Thyroid gland (tissue), 4 donors: ENCODE measurements at regions not wholly inside any gene's neighbourhood (a gene's known extent, or its start where the extent isn't known, plus 50 kb on each side); places are given as distances from the start of the nearest gene placed in this dataset.

Source experiments
- CTCF ChIP-seq, 6 experiments: fragments of 200-600 bp in 3 of 6; fragments of 450-650 bp in 3 of 6; sonication (generic) in 3 of 6; IDR thresholded peaks; one replicate each; pipeline ENCODE4 v1.5.1; 2016 to 2019; ENCODE audit warnings: antibody characterized with exemption in 6 of 6, mild to moderate bottlenecking in 2 of 6, inconsistent platforms in 1 of 6, moderate library complexity in 1 of 6
- POLR2A ChIP-seq, 2 donors: fragments of 450-650 bp; IDR thresholded peaks; one replicate each; pipeline ENCODE4 v1.6.1; 2017; ENCODE audit warnings: antibody characterized with exemption in 2 of 2, mild to moderate bottlenecking in 2 of 2, moderate library complexity in 1 of 2

GRCh38 chr12:25830456-25830855 lies 128.0 kb upstream of the RASSF8 start:
- no peak for TF ChIP-seq POLR2A (IDR thresholded peaks at IDR 0.05)
- TF ChIP-seq CTCF (IDR thresholded peaks at IDR 0.05): no peak
